H1 (cell line): ENCODE measurements at regions not wholly inside any gene's neighbourhood (a gene's known extent, or its start where the extent isn't known, plus 50 kb on each side); places are given as distances from the start of the nearest gene placed in this dataset.

Experiments used
- CTCF ChIA-PET: fragments of 300-600 bp; sonication (Branson Sonifier 250); formaldehyde crosslinking; loops from one replicate; lab custom pipeline; 2021; ENCODE audit not compliant: partially characterized antibody; lab: Charles Lee
- POLR2A ChIA-PET: fragments of 300-600 bp; sonication (Branson Sonifier 250); formaldehyde crosslinking; loops from one replicate; lab custom pipeline; 2021; ENCODE audit warnings: inconsistent platforms; ENCODE audit not compliant: partially characterized antibody; lab: Charles Lee
- DNase-seq, 2 experiments: peaks; one replicate each; pipeline versions ENCODE4 v3.0.0 to v3.0.0-alpha.2; 2010 to 2022; ENCODE audit warnings: low spot score in 2 of 2, low read depth in 1 of 2, mixed read lengths in 1 of 2
- FAIRE-seq: peaks from 2 replicates; lab custom pipeline; 2011; peaks lifted over from hg19 to GRCh38; lab: Jason Lieb, UNC
- H2AFZ ChIP-seq: 2 replicates; pipeline ENCODE4 v1.8.1; 2012; ENCODE audit warnings: low read length, inconsistent platforms
- H2AK5ac ChIP-seq: 2 replicates; pipeline ENCODE4 v1.6.1; 2013; ENCODE audit warnings: low read depth, low read length
- H2BK120ac ChIP-seq: replicated peaks from 2 replicates; pipeline ENCODE3; 2013; ENCODE audit warnings: low read depth, low read length, inconsistent platforms
- H2BK12ac ChIP-seq: 2 replicates; pipeline ENCODE4 v1.6.1; 2013; ENCODE audit warnings: low read depth, low read length
- H2BK15ac ChIP-seq: 2 replicates; pipeline ENCODE4 v1.6.1; 2013; ENCODE audit warnings: low read length
- H2BK20ac ChIP-seq: 2 replicates; pipeline ENCODE4 v1.6.1; 2013; ENCODE audit warnings: low read length
- H2BK5ac ChIP-seq: 2 replicates; pipeline ENCODE4 v1.6.1; 2013; ENCODE audit warnings: low read depth, low read length
- H3K14ac ChIP-seq: 2 replicates; pipeline ENCODE4 v1.6.1; 2013; ENCODE audit warnings: inconsistent platforms; ENCODE audit not compliant: insufficient read length
- H3K18ac ChIP-seq: 2 replicates; pipeline ENCODE4 v1.6.1; 2013; ENCODE audit warnings: low read length; ENCODE audit errors: extremely low read depth
- H3K23ac ChIP-seq: 2 replicates; pipeline ENCODE4 v1.6.1; 2013; ENCODE audit warnings: inconsistent platforms; ENCODE audit not compliant: insufficient read length
- H3K23me2 ChIP-seq: 2 replicates; pipeline ENCODE4 v1.6.1; 2013; ENCODE audit warnings: low read depth, low read length
- H3K27ac ChIP-seq: 2 replicates; pipeline ENCODE4 v1.6.1; 2011; ENCODE audit warnings: low read depth, low read length, inconsistent platforms
- H3K27me3 ChIP-seq, 4 experiments: replicated peaks in 1 of 4; 1 replicate in 1 of 4; 2 replicates in 3 of 4; pipeline versions ENCODE4 v1.6.1 to v1.8.1; 2011 to 2013; ENCODE audit warnings: low read length in 3 of 4, mild to moderate bottlenecking in 3 of 4, inconsistent platforms in 2 of 4, mixed read lengths in 2 of 4, moderate library complexity in 1 of 4; ENCODE audit not compliant: control insufficient read depth in 3 of 4, insufficient read depth in 3 of 4; ENCODE audit errors: extremely low read depth in 1 of 4
- H3K36me3 ChIP-seq, 4 experiments: 2 replicates each; pipeline versions ENCODE4 v1.6.1 to v1.8.1; 2011 to 2013; ENCODE audit warnings: mild to moderate bottlenecking in 4 of 4, low read length in 3 of 4, moderate library complexity in 2 of 4, control low read depth in 1 of 4, inconsistent platforms in 1 of 4; ENCODE audit not compliant: insufficient read depth in 4 of 4, control insufficient read depth in 2 of 4
- H3K4ac ChIP-seq: replicated peaks from 2 replicates; pipeline ENCODE3; 2013; ENCODE audit warnings: low read length, low read depth, mixed read lengths, inconsistent platforms; ENCODE audit not compliant: insufficient read length
- H3K4me1 ChIP-seq, 4 experiments: replicated peaks in 1 of 4; 1 replicate in 1 of 4; 2 replicates in 3 of 4; pipeline versions ENCODE4 v1.6.1 to v1.8.1; 2011 to 2013; ENCODE audit warnings: low read length in 3 of 4, inconsistent platforms in 2 of 4, mixed read lengths in 1 of 4; ENCODE audit not compliant: insufficient read depth in 4 of 4, control insufficient read depth in 3 of 4
- H3K4me2 ChIP-seq, 2 experiments: 2 replicates each; pipeline versions ENCODE4 v1.6.1 to v1.8.1; 2011 to 2013; ENCODE audit warnings: low read depth in 2 of 2, low read length in 2 of 2, control low read depth in 1 of 2, inconsistent platforms in 1 of 2, mild to moderate bottlenecking in 1 of 2; ENCODE audit not compliant: insufficient read depth in 1 of 2
- H3K4me3 ChIP-seq, 4 experiments: fragments of 200-600, 300-600 bp in 1 of 4; sonication (generic), shearing (Covaris generic), sonication (Bioruptor Twin) in 1 of 4; 2 replicates each; pipeline versions ENCODE4 v1.5.1 to v1.8.1; 2011 to 2016; ENCODE audit warnings: low read length in 4 of 4, low read depth in 3 of 4, control low read depth in 2 of 4, inconsistent platforms in 2 of 4, mild to moderate bottlenecking in 2 of 4, mixed read lengths in 1 of 4, moderate library complexity in 1 of 4; ENCODE audit not compliant: insufficient read depth in 2 of 4; ENCODE audit errors: extremely low read depth in 1 of 4
- H3K56ac ChIP-seq: replicated peaks from 2 replicates; pipeline ENCODE3; 2013; ENCODE audit warnings: low read depth, mild to moderate bottlenecking, mixed read lengths, low read length, inconsistent platforms; ENCODE audit not compliant: insufficient read length
- H3K79me1 ChIP-seq: 2 replicates; pipeline ENCODE4 v1.6.1; 2013; ENCODE audit warnings: low read depth, low read length, control low read depth
- H3K79me2 ChIP-seq, 2 experiments: 2 replicates each; pipeline versions ENCODE4 v1.6.1 to v1.8.1; 2012 to 2013; ENCODE audit warnings: low read length in 2 of 2, mild to moderate bottlenecking in 2 of 2, inconsistent platforms in 1 of 2; ENCODE audit not compliant: insufficient read depth in 2 of 2, control insufficient read depth in 1 of 2
- H3K9ac ChIP-seq, 4 experiments: replicated peaks in 1 of 4; 1 replicate in 1 of 4; 2 replicates in 3 of 4; pipeline versions ENCODE4 v1.6.1 to v1.8.1; 2011 to 2013; ENCODE audit warnings: low read depth in 3 of 4, low read length in 3 of 4, control low read depth in 2 of 4, mild to moderate bottlenecking in 2 of 4, moderate library complexity in 2 of 4, inconsistent platforms in 1 of 4; ENCODE audit errors: extremely low read depth in 1 of 4
- H3K9me3 ChIP-seq, 2 experiments: 2 replicates each; pipeline versions ENCODE4 v1.6.1 to v1.8.1; 2012 to 2013; ENCODE audit warnings: mild to moderate bottlenecking in 2 of 2, moderate library complexity in 2 of 2, control low read depth in 1 of 2, inconsistent platforms in 1 of 2, low read depth in 1 of 2, low read length in 1 of 2, mixed read lengths in 1 of 2; ENCODE audit not compliant: insufficient read depth in 2 of 2
- H4K20me1 ChIP-seq, 2 experiments: replicated peaks in 1 of 2; 2 replicates each; pipeline versions ENCODE3 to v1.8.1; 2011 to 2013; ENCODE audit warnings: inconsistent platforms in 2 of 2, low read length in 2 of 2, mild to moderate bottlenecking in 1 of 2; ENCODE audit not compliant: insufficient read depth in 2 of 2, control insufficient read depth in 1 of 2
- H4K5ac ChIP-seq: 2 replicates; pipeline ENCODE4 v1.6.1; 2013; ENCODE audit warnings: low read length, low read depth, mixed read lengths, inconsistent platforms; ENCODE audit not compliant: insufficient read length
- H4K8ac ChIP-seq: 2 replicates; pipeline ENCODE4 v1.8.0; 2013; ENCODE audit warnings: mild to moderate bottlenecking, moderate library complexity, low read length, inconsistent platforms; ENCODE audit not compliant: insufficient read depth; ENCODE audit errors: extremely low read depth
- H4K91ac ChIP-seq: replicated peaks from 2 replicates; pipeline ENCODE3; 2013; ENCODE audit warnings: low read length, mixed read lengths, inconsistent platforms; ENCODE audit not compliant: insufficient read length
- KDM1A ChIP-seq: fragments of 200-600, 300-600 bp; sonication (generic); IDR thresholded peaks from 2 replicates; pipeline ENCODE4 v1.7.1; 2016; ENCODE audit warnings: mild to moderate bottlenecking, low read length, borderline replicate concordance
- TAF1 ChIP-seq: IDR thresholded peaks from 2 replicates; pipeline ENCODE4 v1.6.1; 2011; ENCODE audit warnings: mild to moderate bottlenecking, low read depth, low read length
- WGBS, 2 experiments: shearing (Covaris generic) in 1 of 2; methylation state at CpG; one replicate each; pipeline versions ENCODE4 v1.1.6 to v1.1.7; 2013 to 2015; ENCODE audit warnings: low lambda C conversion rate in 2 of 2, mixed read lengths in 2 of 2, inconsistent platforms in 1 of 2, low coverage in 1 of 2, missing lambda C conversion rate in 1 of 2; ENCODE audit not compliant: insufficient replicate concordance in 2 of 2, insufficient coverage in 1 of 2, insufficient read length in 1 of 2; ENCODE audit errors: extremely low coverage in 1 of 2, missing lambda C conversion rate in 1 of 2; 5-methylcytosine and 5-hydroxymethylcytosine counted together

- Histone ChIP-seq H3K9ac (no peak overlapping the region), H3K36me3 (no peaks in the 10 kb centered on the region), H2AK5ac (no peak overlapping the region), H2BK5ac (no peak overlapping the region), H4K20me1 (no peaks in the 10 kb centered on the region), H3K9me3 (no peaks in the 10 kb centered on the region), H4K8ac (no peak overlapping the region), H3K4me1 (no peaks in the 10 kb centered on the region; a peak in 1 of 7 replicates), H2BK120ac (no peak overlapping the region), H3K14ac (no peak overlapping the region), H3K23me2 (no peaks in the 10 kb centered on the region), H3K27me3 (no peaks in the 10 kb centered on the region), H2BK12ac (no peak overlapping the region), H3K18ac (no peak overlapping the region), H3K79me2 (no peaks in the 10 kb centered on the region), H3K23ac (no peak overlapping the region), H3K4me2 (no peak overlapping the region), H4K5ac (no peak overlapping the region), H3K4me3 (no peak overlapping the region), H3K4ac (no peak overlapping the region), H3K79me1 (no peaks in the 10 kb centered on the region), H3K27ac (no peak overlapping the region), H2AFZ (no peak overlapping the region), H4K91ac (no peak overlapping the region), H3K56ac (no peak overlapping the region), H2BK15ac (no peak overlapping the region), H2BK20ac (no peak overlapping the region)
- no peak for FAIRE-seq
- WGBS, 2 experiments: 84% methylated on average over 5 of the region's 5 CpGs; no CpG with 5 or more reads in 1 of the 2 experiments
- ChIA-PET CTCF (interaction anchor here (0.9 to 3.2 kb wide), 4 partner anchors 11 to 97 kb away, joined by 3 to 24 read pairs (median 4); partner anchors contain the start of gene PRR20G), POLR2A (no interaction called here)
- TF ChIP-seq TAF1: no peak
- 0 out of 2 replicates have a peak, but pooled peaks have one; percentile 26 for TF ChIP-seq KDM1A
- DNase-seq: no peak
Observed at GRCh38 chr3:127385540-127385870, 97.7 kb upstream of the PRR20G start.
